Transverse colon (tissue), 3 donors: ENCODE measurements at regions not wholly inside any gene's neighbourhood (a gene's known extent, or its start where the extent isn't known, plus 50 kb on each side); places are given as distances from the start of the nearest gene placed in this dataset.

Source experiments
- CTCF ChIP-seq, 5 experiments: fragments of 200-600 bp in 3 of 5; fragments of 450-650 bp in 2 of 5; sonication (generic) in 3 of 5; IDR thresholded peaks; 1 replicate in 2 of 5; 2 replicates in 3 of 5; pipeline ENCODE4 v1.5.1; 2016 to 2017; ENCODE audit warnings: antibody characterized with exemption in 5 of 5, inconsistent platforms in 3 of 5, mild to moderate bottlenecking in 2 of 5, moderate library complexity in 1 of 5
- POLR2A ChIP-seq: fragments of 450-650 bp; IDR thresholded peaks from one replicate; pipeline ENCODE4 v1.6.1; 2016; ENCODE audit warnings: antibody characterized with exemption, mild to moderate bottlenecking, moderate library complexity

- TF ChIP-seq CTCF (IDR thresholded peaks at IDR 0.05) (no peak), POLR2A (no peak)
Observed at GRCh38 chr11:115710980-115711379, 206.8 kb upstream of the CADM1 start.
